GM21367 (cell line): ENCODE measurements at regions not wholly inside any gene's neighbourhood (a gene's known extent, or its start where the extent isn't known, plus 50 kb on each side); places are given as distances from the start of the nearest gene placed in this dataset.
"Not testable (repeated sequence)": the region's sequence is repeated elsewhere in the genome, so short reads cannot be mapped to it uniquely, and the experiment has no call there.

Source experiments
- ATAC-seq: cut with Tn5 transposase; IDR thresholded peaks from one replicate; pipeline ENCODE4 v1.9.1; 2021; ENCODE audit not compliant: unreplicated experiment

- no peak for ATAC-seq
Observed at GRCh38 chr3:163722405-163722804, 1355.9 kb downstream of the SI start.

GRCh38 chr3:163721596-163721995 is 1356.7 kb downstream of the SI start:
- no peak for ATAC-seq

- no peak for ATAC-seq
Observed at GRCh38 chr3:163717377-163717776, 1360.9 kb downstream of the SI start.

- ATAC-seq, result no peak
Observed at GRCh38 chr3:163708428-163708827, 1369.9 kb downstream of the SI start.

- no peak for ATAC-seq
Observed at GRCh38 chr3:163707659-163708058, 1370.6 kb downstream of the SI start.

GRCh38 chr3:163698221-163698620 is 1380.1 kb downstream of the SI start:
- not testable (repeated sequence) for ATAC-seq

GRCh38 chr3:163692494-163692893 is 1385.8 kb downstream of the SI start:
- no peak for ATAC-seq

GRCh38 chr3:163684651-163685050 is 1393.6 kb downstream of the SI start:
- no peak for ATAC-seq

GRCh38 chr3:163672954-163673353 is 1405.3 kb downstream of the SI start:
- no peak for ATAC-seq

GRCh38 chr3:163671201-163671600 is 1407.1 kb downstream of the SI start:
- ATAC-seq, result no peak

- no peak for ATAC-seq
Observed at GRCh38 chr3:163664466-163664865, 1413.8 kb downstream of the SI start.

- ATAC-seq, result no peak
Observed at GRCh38 chr3:163657088-163657487, 1421.2 kb downstream of the SI start.

GRCh38 chr3:163655021-163655420 is 1423.3 kb downstream of the SI start:
- no peak for ATAC-seq

- ATAC-seq, result no peak
Observed at GRCh38 chr3:163644172-163644571, 1434.1 kb downstream of the SI start.

GRCh38 chr3:163632722-163633121 is 1445.6 kb downstream of the SI start:
- ATAC-seq, result no peak

- no peak for ATAC-seq
Observed at GRCh38 chr3:163626753-163627152, 1451.5 kb downstream of the SI start.

GRCh38 chr3:163622384-163622783 is 1455.9 kb downstream of the SI start:
- no peak for ATAC-seq

GRCh38 chr3:163614886-163615285 is 1463.4 kb downstream of the SI start:
- no peak for ATAC-seq

- no peak for ATAC-seq
Observed at GRCh38 chr3:163605915-163606314, 1472.4 kb downstream of the SI start.

- ATAC-seq, result no peak
Observed at GRCh38 chr3:163601426-163601825, 1476.9 kb downstream of the SI start.

- ATAC-seq, result no peak
Observed at GRCh38 chr3:163587342-163587741, 1491.0 kb downstream of the SI start.

- ATAC-seq, result no peak
Observed at GRCh38 chr3:163582967-163583366, 1495.3 kb downstream of the SI start.

GRCh38 chr3:163577271-163577670 is 1501.0 kb downstream of the SI start:
- ATAC-seq, result no peak

GRCh38 chr3:163576314-163576713 is 1502.0 kb downstream of the SI start:
- ATAC-seq, result no peak
